ENCODE measurements at regions not wholly inside any gene's neighbourhood (a gene's known extent, or its start where the extent isn't known, plus 50 kb on each side); places are given as distances from the start of the nearest gene placed in this dataset.
"Not testable (repeated sequence)": the region's sequence is repeated elsewhere in the genome, so short reads cannot be mapped to it uniquely, and the experiment has no call there.

GRCh38 chr12:59517522-59517921, 78.3 kb upstream of the SLC16A7 start:
- no peak for DNase-seq (ENCODE audit: low read depth)

- no peak for DNase-seq (ENCODE audit: low read depth)
Observed at GRCh38 chr12:59500915-59501314, 94.9 kb upstream of the SLC16A7 start.

GRCh38 chr12:59500335-59500734, 95.5 kb upstream of the SLC16A7 start:
- DNase-seq (ENCODE audit: low read depth): no peak

GRCh38 chr12:59499774-59500173, 96.1 kb upstream of the SLC16A7 start:
- DNase-seq (ENCODE audit: low read depth): no peak

GRCh38 chr12:59494617-59495016, 101.2 kb upstream of the SLC16A7 start:
- no peak for DNase-seq (ENCODE audit: low read depth)

GRCh38 chr12:59491877-59492276, 104.0 kb upstream of the SLC16A7 start:
- DNase-seq (ENCODE audit: low read depth): no peak

GRCh38 chr12:59486827-59487226, 109.0 kb upstream of the SLC16A7 start:
- no peak for DNase-seq (ENCODE audit: low read depth)

GRCh38 chr12:59484575-59484974, 111.3 kb upstream of the SLC16A7 start:
- no peak for DNase-seq (ENCODE audit: low read depth)

GRCh38 chr12:59474236-59474635, 121.6 kb upstream of the SLC16A7 start:
- not testable (repeated sequence) for DNase-seq (ENCODE audit: low read depth)

GRCh38 chr12:59472273-59472672, 123.6 kb upstream of the SLC16A7 start:
- no peak for DNase-seq (ENCODE audit: low read depth)

GRCh38 chr12:59459966-59460660, 135.7 kb upstream of the SLC16A7 start:
- no peak for DNase-seq (ENCODE audit: low read depth)

GRCh38 chr12:59453475-59453874, 142.4 kb upstream of the SLC16A7 start:
- no peak for DNase-seq (ENCODE audit: low read depth)

GRCh38 chr12:59452746-59453145, 143.1 kb upstream of the SLC16A7 start:
- no peak for DNase-seq (ENCODE audit: low read depth)

GRCh38 chr12:59452259-59452658, 143.6 kb upstream of the SLC16A7 start:
- DNase-seq (ENCODE audit: low read depth): no peak

GRCh38 chr12:59446116-59446515, 149.7 kb upstream of the SLC16A7 start:
- DNase-seq (ENCODE audit: low read depth): no peak

- no peak for DNase-seq (ENCODE audit: low read depth)
Observed at GRCh38 chr12:59444932-59445331, 150.9 kb upstream of the SLC16A7 start.

GRCh38 chr12:59432057-59432456, 163.8 kb upstream of the SLC16A7 start:
- DNase-seq (ENCODE audit: low read depth): no peak

GRCh38 chr12:59431266-59431665, 164.6 kb upstream of the SLC16A7 start:
- DNase-seq (ENCODE audit: low read depth): no peak

GRCh38 chr12:59429766-59430165, 166.1 kb upstream of the SLC16A7 start:
- no peak for DNase-seq (ENCODE audit: low read depth)

GRCh38 chr12:59425798-59426197, 170.0 kb upstream of the SLC16A7 start:
- no peak for DNase-seq (ENCODE audit: low read depth)

- DNase-seq (ENCODE audit: low read depth): not testable (repeated sequence)
Observed at GRCh38 chr12:59424666-59425065, 171.2 kb upstream of the SLC16A7 start.

GRCh38 chr12:59414051-59414450, 181.8 kb upstream of the SLC16A7 start:
- no peak for DNase-seq (ENCODE audit: low read depth)

- DNase-seq (ENCODE audit: low read depth): no peak
Observed at GRCh38 chr12:59408431-59408830, 187.4 kb upstream of the SLC16A7 start.

GRCh38 chr12:59407799-59408198, 188.0 kb upstream of the SLC16A7 start:
- DNase-seq (ENCODE audit: low read depth): no peak
